Activated CD8-positive, alpha-beta memory T cell treated with anti-CD3 and anti-CD28 coated beads, Interleukin-2, amount 10 ng/mL, durations not matched to agents 7 days and 5 days (primary cell): ENCODE measurements at regions not wholly inside any gene's neighbourhood (a gene's known extent, or its start where the extent isn't known, plus 50 kb on each side); places are given as distances from the start of the nearest gene placed in this dataset.
"Not testable (repeated sequence)": the region's sequence is repeated elsewhere in the genome, so short reads cannot be mapped to it uniquely, and the experiment has no call there.

Source experiments
- ATAC-seq: fragments of 150-1000 bp; cut with Tn5 transposase; one replicate; pipeline ENCODE4 v1.10.0; 2021; ENCODE audit warnings: moderate library complexity
- CTCF ChIA-PET: fragments of 350-600 bp; sonication (Branson Sonifier 250); formaldehyde crosslinking; loops from one replicate; lab custom pipeline; 2021; ENCODE audit warnings: antibody characterized with exemption; lab: Charles Lee
- DNase-seq: peaks from one replicate; pipeline ENCODE4 v3.0.0-alpha.2; 2020
- H3K27ac Mint-ChIP-seq: one replicate; pipeline ENCODE4 v1.8.0; 2021; ENCODE audit warnings: mild to moderate bottlenecking, mixed read lengths
- H3K27me3 Mint-ChIP-seq: one replicate; pipeline ENCODE4 v1.8.0; 2021; ENCODE audit warnings: mixed read lengths
- H3K36me3 Mint-ChIP-seq: one replicate; pipeline ENCODE4 v1.8.0; 2021; ENCODE audit warnings: mild to moderate bottlenecking, mixed read lengths
- H3K4me1 Mint-ChIP-seq: one replicate; pipeline ENCODE4 v1.8.0; 2021; ENCODE audit warnings: mixed read lengths
- H3K4me3 Mint-ChIP-seq: one replicate; pipeline ENCODE4 v1.8.0; 2021; ENCODE audit warnings: mild to moderate bottlenecking, moderate library complexity, mixed read lengths
- H3K9me3 Mint-ChIP-seq: one replicate; pipeline ENCODE4 v1.8.0; 2022; ENCODE audit warnings: low read depth, mixed read lengths

GRCh38 chr12:97050509-97050908 lies 143.5 kb downstream of the NEDD1 start:
- Mint-ChIP-seq H3K4me1 (no peaks in the 10 kb centered on the region), H3K36me3 (no peaks in the 10 kb centered on the region), H3K27ac (no peak overlapping the region), H3K9me3 (no peaks in the 10 kb centered on the region), H3K27me3 (peaks cover 13% of the 10 kb centered on the region), H3K4me3 (no peak overlapping the region)
- no peak for ATAC-seq
- no peak for DNase-seq
- CTCF ChIA-PET = no interaction called here

GRCh38 chr12:97051341-97051740 lies 144.3 kb downstream of the NEDD1 start:
- Mint-ChIP-seq H3K4me1 (no peaks in the 10 kb centered on the region), H3K27me3 (peaks cover 13% of the 10 kb centered on the region), H3K9me3 (no peaks in the 10 kb centered on the region), H3K4me3 (no peak overlapping the region), H3K36me3 (no peaks in the 10 kb centered on the region), H3K27ac (no peak overlapping the region)
- no peak for DNase-seq
- CTCF ChIA-PET = no interaction called here
- no peak for ATAC-seq

- ATAC-seq (no peak), DNase-seq (no peak)
- Mint-ChIP-seq H3K9me3 (no peaks in the 10 kb centered on the region), H3K4me1 (no peaks in the 10 kb centered on the region), H3K27ac (no peak overlapping the region), H3K4me3 (no peak overlapping the region), H3K36me3 (no peaks in the 10 kb centered on the region), H3K27me3 (peaks cover 3% of the 10 kb centered on the region)
- CTCF ChIA-PET = no interaction called here
Observed at GRCh38 chr12:97061171-97061570, 154.1 kb downstream of the NEDD1 start.

DNA sequence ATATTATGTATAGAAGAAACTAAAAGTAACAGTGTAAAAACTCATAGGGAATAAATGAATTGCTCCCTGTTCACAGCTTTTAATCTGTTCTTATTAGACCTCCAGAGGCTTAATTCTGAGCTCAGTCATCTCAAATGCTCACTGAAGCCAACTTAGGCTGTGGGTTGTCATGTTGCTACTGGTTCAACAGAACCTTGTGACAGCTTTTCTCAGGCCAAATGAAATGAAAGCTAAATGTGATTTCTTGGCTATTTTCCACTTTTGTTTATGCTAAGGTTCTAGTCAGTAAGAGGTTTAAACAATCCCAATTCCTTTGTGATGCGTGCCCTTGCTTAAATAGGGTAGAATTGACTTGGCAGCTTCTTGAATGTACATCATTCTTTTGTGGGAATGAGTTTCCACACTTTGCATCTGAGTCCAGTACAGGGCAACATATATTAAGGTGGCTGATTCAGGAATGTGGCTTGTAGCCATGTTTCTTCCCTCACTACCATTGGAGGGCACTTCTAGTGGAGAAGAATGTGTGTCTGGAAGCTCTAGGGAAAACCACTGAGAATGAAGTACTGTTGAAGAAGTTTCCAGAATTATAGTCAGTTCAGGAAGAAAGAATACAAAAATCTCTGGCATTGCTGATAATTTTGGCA lies 156.4 kb downstream of the NEDD1 start:
- Mint-ChIP-seq H3K9me3 (no peaks in the 10 kb centered on the region), H3K36me3 (no peaks in the 10 kb centered on the region), H3K27ac (no peak overlapping the region), H3K4me1 (no peaks in the 10 kb centered on the region), H3K4me3 (no peak overlapping the region), H3K27me3 (peaks cover 3% of the 10 kb centered on the region)
- DNase-seq (no peak), ATAC-seq (no peak)
- CTCF ChIA-PET = no interaction called here

DNA sequence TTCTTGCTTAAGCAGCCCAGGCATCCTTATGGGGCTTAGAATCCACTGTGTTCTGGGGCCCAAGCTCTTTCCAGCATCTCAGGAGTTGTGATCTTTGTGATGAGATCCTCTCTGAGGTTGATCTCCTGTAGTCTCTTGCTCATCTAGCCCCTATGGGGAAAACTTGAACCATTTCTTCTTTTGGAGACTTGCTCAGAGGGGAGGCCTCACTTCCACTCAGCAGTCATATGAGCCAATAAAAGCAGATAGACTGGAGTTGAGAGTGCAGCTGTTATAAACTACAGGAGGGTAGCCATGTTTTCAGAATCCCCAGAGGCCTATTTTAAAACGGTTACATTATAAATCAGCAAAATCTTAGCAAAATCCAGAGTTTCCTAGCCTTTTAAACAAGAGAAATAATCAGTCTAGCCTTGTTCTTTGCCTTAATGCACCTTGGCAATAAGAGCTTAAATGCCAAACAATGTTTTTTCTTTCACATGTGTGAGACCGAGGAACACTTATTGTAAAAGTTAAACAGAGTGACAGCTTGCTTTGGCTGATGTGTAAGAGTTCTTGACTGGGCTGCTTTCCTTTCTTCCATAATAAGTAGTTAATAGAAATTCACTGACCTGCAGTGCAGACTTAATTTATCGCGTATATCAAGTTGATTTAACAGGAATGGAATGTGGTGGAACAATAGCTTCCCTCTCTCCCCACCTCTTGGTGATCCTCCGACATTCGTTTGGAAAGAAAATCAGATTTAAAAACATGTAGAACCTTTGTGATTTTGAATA lies 168.3 kb downstream of the NEDD1 start:
- no peak for ATAC-seq
- Mint-ChIP-seq H3K27me3 (peaks cover 3% of the 10 kb centered on the region), H3K4me1 (no peaks in the 10 kb centered on the region), H3K9me3 (no peaks in the 10 kb centered on the region), H3K27ac (no peak overlapping the region), H3K36me3 (no peaks in the 10 kb centered on the region), H3K4me3 (no peak overlapping the region)
- CTCF ChIA-PET = no interaction called here
- no peak for DNase-seq

GRCh38 chr12:97075934-97076630 lies 169.0 kb downstream of the NEDD1 start:
- no peak for DNase-seq
- CTCF ChIA-PET = no interaction called here
- ATAC-seq = no peak
- Mint-ChIP-seq H3K4me1 (no peaks in the 10 kb centered on the region), H3K4me3 (no peak overlapping the region), H3K9me3 (no peaks in the 10 kb centered on the region), H3K27ac (no peak overlapping the region), H3K27me3 (peaks cover 3% of the 10 kb centered on the region), H3K36me3 (no peaks in the 10 kb centered on the region)

- H3K4me1 Mint-ChIP-seq, CTCF ChIA-PET, ATAC-seq, H3K27ac Mint-ChIP-seq, H3K9me3 Mint-ChIP-seq, H3K4me3 Mint-ChIP-seq, DNase-seq, H3K27me3 Mint-ChIP-seq, H3K36me3 Mint-ChIP-seq: not testable (repeated sequence)
Observed at GRCh38 chr12:97076912-97077311, 169.9 kb downstream of the NEDD1 start.

DNA sequence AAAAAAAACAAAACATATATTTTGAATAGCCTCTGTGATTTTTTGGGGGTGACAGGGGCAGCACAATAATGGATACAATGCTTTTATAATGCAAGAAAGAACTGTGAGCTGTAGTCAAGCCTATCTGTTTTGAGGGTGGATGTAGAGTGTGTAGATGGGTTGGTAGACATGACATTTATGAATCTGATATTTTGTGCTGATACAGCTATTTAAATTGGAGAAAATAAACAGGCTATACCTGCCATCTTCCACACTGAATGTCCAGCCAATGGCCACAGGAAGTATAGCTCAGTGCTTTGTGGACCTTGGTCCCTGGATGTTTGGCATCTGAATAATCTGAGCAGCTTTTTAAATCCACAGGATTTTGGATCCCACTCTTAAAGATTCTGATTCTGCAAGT lies 175.0 kb downstream of the NEDD1 start:
- ATAC-seq (no peak), DNase-seq (no peak)
- Mint-ChIP-seq H3K36me3 (no peaks in the 10 kb centered on the region), H3K27ac (no peak overlapping the region), H3K9me3 (no peaks in the 10 kb centered on the region), H3K4me3 (no peak overlapping the region), H3K4me1 (no peaks in the 10 kb centered on the region), H3K27me3 (no peaks in the 10 kb centered on the region)
- CTCF ChIA-PET = no interaction called here

DNA sequence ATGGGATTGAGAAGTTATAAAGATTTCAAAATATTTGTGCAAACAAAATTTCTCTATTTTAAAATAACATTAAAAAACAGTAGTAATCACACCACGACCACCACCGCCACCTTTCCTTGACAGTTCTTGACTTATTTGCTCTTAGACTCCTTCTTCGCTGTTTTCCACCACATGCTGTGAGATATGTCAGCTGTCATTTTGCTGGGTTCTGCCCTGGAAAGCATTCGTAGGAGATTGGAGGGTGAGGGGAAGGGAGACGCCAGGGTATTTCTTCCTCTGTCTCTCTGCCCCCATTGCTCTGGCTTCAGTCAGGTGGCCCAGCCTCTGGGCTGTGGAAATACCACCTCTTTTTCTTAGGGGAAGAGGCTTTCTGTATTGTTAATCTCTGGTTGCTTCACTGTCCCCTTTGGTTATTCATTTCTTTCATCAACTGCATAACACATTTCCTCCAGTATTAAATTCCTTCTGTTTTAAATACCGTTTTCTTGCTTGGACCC lies 186.2 kb downstream of the NEDD1 start:
- Mint-ChIP-seq H3K4me3 (no peak overlapping the region), H3K36me3 (no peaks in the 10 kb centered on the region), H3K9me3 (no peaks in the 10 kb centered on the region), H3K4me1 (no peaks in the 10 kb centered on the region), H3K27me3 (peaks cover 5% of the 10 kb centered on the region), H3K27ac (no peak overlapping the region)
- DNase-seq (no peak), ATAC-seq (no peak)
- CTCF ChIA-PET = no interaction called here

DNA sequence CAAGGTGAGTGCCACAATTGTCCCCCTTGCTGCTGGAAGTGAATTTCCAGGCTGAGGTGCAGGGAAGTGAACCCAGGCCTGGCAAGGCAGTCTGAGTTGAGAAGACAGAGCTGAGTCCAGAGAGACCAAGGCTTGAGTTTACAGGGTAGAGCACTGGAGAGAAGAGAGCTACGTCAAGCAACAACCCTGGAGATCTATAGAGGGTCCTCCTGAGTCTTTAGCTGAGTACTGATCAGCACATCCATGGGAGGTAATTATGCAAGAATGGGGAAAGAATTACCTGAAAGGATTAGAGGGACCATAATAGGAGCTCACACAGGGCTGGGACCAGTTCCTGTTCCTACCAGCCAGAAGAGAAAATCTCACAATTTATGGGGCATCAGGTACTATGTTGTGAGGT lies 190.7 kb downstream of the NEDD1 start:
- Mint-ChIP-seq H3K27me3 (peaks cover 5% of the 10 kb centered on the region), H3K9me3 (no peaks in the 10 kb centered on the region)
- CTCF ChIA-PET = no interaction called here

DNA sequence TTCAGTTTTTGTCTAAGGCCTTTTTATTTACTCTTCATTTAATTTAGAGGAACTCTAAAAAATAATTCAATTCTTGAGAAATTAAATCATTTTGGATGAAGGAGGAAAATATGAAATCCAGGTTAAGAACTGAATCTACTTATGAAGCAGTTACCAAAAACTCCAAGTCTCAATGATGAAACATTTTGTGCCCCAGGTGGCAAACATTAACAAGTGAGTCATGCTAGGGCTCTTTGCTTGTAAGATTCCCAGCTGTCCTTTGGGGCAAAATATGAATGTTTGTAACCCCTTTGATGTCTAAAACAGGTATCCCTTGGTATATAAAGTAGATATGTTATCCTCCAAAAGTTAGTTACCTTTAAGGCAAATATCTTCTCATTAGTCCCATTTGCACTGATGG lies 202.4 kb downstream of the NEDD1 start:
- H3K27ac Mint-ChIP-seq = no peak overlapping the region
- H3K4me3 Mint-ChIP-seq = no peak overlapping the region
- DNase-seq (no peak), ATAC-seq (no peak)
- no peaks in the 10 kb centered on the region for H3K9me3 Mint-ChIP-seq
- H3K36me3 Mint-ChIP-seq = no peaks in the 10 kb centered on the region
- H3K4me1 Mint-ChIP-seq = no peaks in the 10 kb centered on the region
- CTCF ChIA-PET = no interaction called here
- H3K27me3 Mint-ChIP-seq = peaks cover 2% of the 10 kb centered on the region

More for the DNA sequence above, 190.7 kb downstream of the NEDD1 start:
- DNase-seq (no peak), ATAC-seq (no peak)
- Mint-ChIP-seq H3K36me3 (no peaks in the 10 kb centered on the region), H3K4me1 (no peaks in the 10 kb centered on the region), H3K27ac (no peak overlapping the region), H3K4me3 (no peak overlapping the region)

- Mint-ChIP-seq H3K27me3 (peaks cover 2% of the 10 kb centered on the region), H3K4me1 (no peaks in the 10 kb centered on the region), H3K36me3 (no peaks in the 10 kb centered on the region), H3K4me3 (no peak overlapping the region), H3K9me3 (no peaks in the 10 kb centered on the region), H3K27ac (no peak overlapping the region)
- CTCF ChIA-PET = no interaction called here
- DNase-seq (no peak), ATAC-seq (no peak)
Observed at GRCh38 chr12:97112136-97112535, 205.1 kb downstream of the NEDD1 start.

DNA sequence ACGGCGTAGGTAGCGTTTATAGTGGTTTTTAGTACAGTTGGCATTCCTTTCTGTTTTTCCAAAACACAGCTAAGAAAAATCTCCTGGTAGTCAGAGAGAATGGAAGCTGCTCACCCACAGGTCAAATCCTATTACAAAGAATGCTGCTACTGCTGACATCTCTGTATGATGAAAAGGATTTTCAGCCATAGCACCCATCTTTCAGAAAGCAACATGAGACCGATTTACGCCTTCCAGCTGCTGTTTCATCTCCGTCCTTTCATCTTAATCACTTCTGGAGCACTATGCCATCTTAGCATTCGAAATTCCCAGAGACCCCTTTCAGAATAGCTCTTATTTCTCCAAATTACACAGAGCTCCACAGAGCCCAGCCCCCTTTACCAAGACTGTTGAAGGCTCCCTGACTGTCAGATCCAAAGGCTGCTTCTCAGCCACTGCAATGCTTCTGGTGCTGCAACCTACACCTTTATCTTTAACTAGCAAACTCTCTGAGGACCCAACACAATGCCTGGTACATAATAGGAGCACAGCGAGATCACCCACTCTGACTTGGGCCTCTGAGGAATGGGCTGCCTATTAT lies 211.8 kb downstream of the NEDD1 start:
- no peaks in the 10 kb centered on the region for H3K9me3 Mint-ChIP-seq
- no peak overlapping the region for H3K4me3 Mint-ChIP-seq
- ATAC-seq = no peak
- no peak overlapping the region for H3K27ac Mint-ChIP-seq
- H3K36me3 Mint-ChIP-seq = no peaks in the 10 kb centered on the region
- H3K27me3 Mint-ChIP-seq = no peaks in the 10 kb centered on the region
- CTCF ChIA-PET = no interaction called here
- DNase-seq = no peak
- no peaks in the 10 kb centered on the region for H3K4me1 Mint-ChIP-seq
